SK-N-SH (cell line): ENCODE measurements at regions not wholly inside any gene's neighbourhood (a gene's known extent, or its start where the extent isn't known, plus 50 kb on each side); places are given as distances from the start of the nearest gene placed in this dataset.

Experiments
- ELF1 ChIP-seq: IDR thresholded peaks from 2 replicates; pipeline ENCODE4 v1.4.0; 2012
- EZH2phosphoT487 ChIP-seq: fragments of 200-600 bp; sonication (generic); IDR thresholded peaks from 2 replicates; pipeline ENCODE4 v1.6.1; 2017; ENCODE audit warnings: low read depth, mixed run types, mild to moderate bottlenecking, antibody characterized with exemption, moderate library complexity, borderline replicate concordance
- GATA2 ChIP-seq: sonication (generic); formaldehyde crosslinking; IDR thresholded peaks from 2 replicates; pipeline ENCODE4 v1.5.0; 2020; ENCODE audit warnings: mild to moderate bottlenecking, missing genetic modification reagents
- POLR2AphosphoS5 ChIP-seq: IDR thresholded peaks from 2 replicates; pipeline ENCODE4 v1.6.1; 2012; ENCODE audit warnings: low read depth, low read length
- RAD21 ChIP-seq: IDR thresholded peaks from 2 replicates; pipeline ENCODE4 v1.6.1; 2012; ENCODE audit warnings: mild to moderate bottlenecking, low read length
- TAF1 ChIP-seq: IDR thresholded peaks from 2 replicates; pipeline ENCODE4 v1.6.1; 2012; ENCODE audit warnings: low read depth, mild to moderate bottlenecking, low read length, moderate library complexity, borderline replicate concordance
- TF ChIP-seq, protein P1 (sequence below): IDR thresholded peaks from 2 replicates; pipeline ENCODE4 v1.4.0; 2012; ENCODE audit warnings: low read depth, borderline replicate concordance
- TF ChIP-seq, protein P2 (sequence below): fragments of 200-600 bp; sonication (generic); IDR thresholded peaks from 2 replicates; pipeline ENCODE4 v1.6.1; 2017; ENCODE audit warnings: antibody characterized with exemption, mild to moderate bottlenecking, moderate library complexity
- TF ChIP-seq, protein P3 (sequence below): fragments of 150-350 bp; IDR thresholded peaks from 2 replicates; pipeline ENCODE4 v1.6.1; 2017; ENCODE audit warnings: antibody characterized with exemption, low read length, low read depth, borderline replicate concordance
- TF ChIP-seq, protein P4 (sequence below): IDR thresholded peaks from 2 replicates; pipeline ENCODE4 v1.4.0; 2012; ENCODE audit warnings: low read depth
- TF ChIP-seq, protein P5 (sequence below): fragments of 150-350 bp; IDR thresholded peaks from 2 replicates; pipeline ENCODE4 v1.6.1; 2016; ENCODE audit warnings: mild to moderate bottlenecking, low read depth, low read length

DNA sequence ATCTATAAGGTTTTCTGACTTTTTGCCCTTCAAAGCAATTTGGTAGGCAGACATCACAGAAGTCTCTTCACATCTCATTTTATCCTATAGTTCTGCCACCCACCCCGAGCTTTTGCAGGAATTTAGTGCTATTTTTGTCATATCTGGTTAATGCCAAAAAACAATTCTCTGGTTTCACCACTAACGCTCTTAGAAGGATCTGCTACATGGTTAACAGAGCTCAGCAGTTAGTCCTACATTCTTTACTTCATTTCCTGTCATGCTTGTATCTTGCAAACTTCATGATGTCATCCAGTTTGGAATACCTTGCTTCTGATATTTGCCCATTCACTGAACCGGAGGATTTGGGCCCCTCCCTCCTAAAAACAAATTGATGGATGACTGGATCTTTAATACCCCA lies 116.8 kb upstream of the SERPINE2 start:
- TF ChIP-seq, protein P1, sequence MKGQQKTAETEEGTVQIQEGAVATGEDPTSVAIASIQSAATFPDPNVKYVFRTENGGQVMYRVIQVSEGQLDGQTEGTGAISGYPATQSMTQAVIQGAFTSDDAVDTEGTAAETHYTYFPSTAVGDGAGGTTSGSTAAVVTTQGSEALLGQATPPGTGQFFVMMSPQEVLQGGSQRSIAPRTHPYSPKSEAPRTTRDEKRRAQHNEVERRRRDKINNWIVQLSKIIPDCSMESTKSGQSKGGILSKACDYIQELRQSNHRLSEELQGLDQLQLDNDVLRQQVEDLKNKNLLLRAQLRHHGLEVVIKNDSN, result no peak
- TF ChIP-seq, protein P2, sequence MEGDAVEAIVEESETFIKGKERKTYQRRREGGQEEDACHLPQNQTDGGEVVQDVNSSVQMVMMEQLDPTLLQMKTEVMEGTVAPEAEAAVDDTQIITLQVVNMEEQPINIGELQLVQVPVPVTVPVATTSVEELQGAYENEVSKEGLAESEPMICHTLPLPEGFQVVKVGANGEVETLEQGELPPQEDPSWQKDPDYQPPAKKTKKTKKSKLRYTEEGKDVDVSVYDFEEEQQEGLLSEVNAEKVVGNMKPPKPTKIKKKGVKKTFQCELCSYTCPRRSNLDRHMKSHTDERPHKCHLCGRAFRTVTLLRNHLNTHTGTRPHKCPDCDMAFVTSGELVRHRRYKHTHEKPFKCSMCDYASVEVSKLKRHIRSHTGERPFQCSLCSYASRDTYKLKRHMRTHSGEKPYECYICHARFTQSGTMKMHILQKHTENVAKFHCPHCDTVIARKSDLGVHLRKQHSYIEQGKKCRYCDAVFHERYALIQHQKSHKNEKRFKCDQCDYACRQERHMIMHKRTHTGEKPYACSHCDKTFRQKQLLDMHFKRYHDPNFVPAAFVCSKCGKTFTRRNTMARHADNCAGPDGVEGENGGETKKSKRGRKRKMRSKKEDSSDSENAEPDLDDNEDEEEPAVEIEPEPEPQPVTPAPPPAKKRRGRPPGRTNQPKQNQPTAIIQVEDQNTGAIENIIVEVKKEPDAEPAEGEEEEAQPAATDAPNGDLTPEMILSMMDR, result no peak
- TF ChIP-seq, protein P3, sequence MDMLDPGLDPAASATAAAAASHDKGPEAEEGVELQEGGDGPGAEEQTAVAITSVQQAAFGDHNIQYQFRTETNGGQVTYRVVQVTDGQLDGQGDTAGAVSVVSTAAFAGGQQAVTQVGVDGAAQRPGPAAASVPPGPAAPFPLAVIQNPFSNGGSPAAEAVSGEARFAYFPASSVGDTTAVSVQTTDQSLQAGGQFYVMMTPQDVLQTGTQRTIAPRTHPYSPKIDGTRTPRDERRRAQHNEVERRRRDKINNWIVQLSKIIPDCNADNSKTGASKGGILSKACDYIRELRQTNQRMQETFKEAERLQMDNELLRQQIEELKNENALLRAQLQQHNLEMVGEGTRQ, result no peak
- TF ChIP-seq, protein P4, sequence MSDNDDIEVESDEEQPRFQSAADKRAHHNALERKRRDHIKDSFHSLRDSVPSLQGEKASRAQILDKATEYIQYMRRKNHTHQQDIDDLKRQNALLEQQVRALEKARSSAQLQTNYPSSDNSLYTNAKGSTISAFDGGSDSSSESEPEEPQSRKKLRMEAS, result no peak
- TF ChIP-seq EZH2phosphoT487, result no peak
- no peak for TF ChIP-seq TAF1
- no peak for TF ChIP-seq GATA2 (CRISPR knock-in tag)
- TF ChIP-seq RAD21, result no peak
- no peak for TF ChIP-seq POLR2AphosphoS5
- TF ChIP-seq, protein P5, sequence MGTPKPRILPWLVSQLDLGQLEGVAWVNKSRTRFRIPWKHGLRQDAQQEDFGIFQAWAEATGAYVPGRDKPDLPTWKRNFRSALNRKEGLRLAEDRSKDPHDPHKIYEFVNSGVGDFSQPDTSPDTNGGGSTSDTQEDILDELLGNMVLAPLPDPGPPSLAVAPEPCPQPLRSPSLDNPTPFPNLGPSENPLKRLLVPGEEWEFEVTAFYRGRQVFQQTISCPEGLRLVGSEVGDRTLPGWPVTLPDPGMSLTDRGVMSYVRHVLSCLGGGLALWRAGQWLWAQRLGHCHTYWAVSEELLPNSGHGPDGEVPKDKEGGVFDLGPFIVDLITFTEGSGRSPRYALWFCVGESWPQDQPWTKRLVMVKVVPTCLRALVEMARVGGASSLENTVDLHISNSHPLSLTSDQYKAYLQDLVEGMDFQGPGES, result no peak
- no peak for TF ChIP-seq ELF1
